HG03045 (cell line): ENCODE measurements at regions not wholly inside any gene's neighbourhood (a gene's known extent, or its start where the extent isn't known, plus 50 kb on each side); places are given as distances from the start of the nearest gene placed in this dataset.
"Not testable (repeated sequence)": the region's sequence is repeated elsewhere in the genome, so short reads cannot be mapped to it uniquely, and the experiment has no call there.

Source experiments
- ATAC-seq: cut with Tn5 transposase; IDR thresholded peaks from one replicate; pipeline ENCODE4 v1.9.1; 2021; ENCODE audit warnings: mild to moderate bottlenecking, moderate library complexity; ENCODE audit not compliant: unreplicated experiment

GRCh38 chr4:97132435-97132834, 1010.8 kb downstream of the STPG2 start:
- ATAC-seq, result no peak

- ATAC-seq, result no peak
Observed at GRCh38 chr4:97134456-97134855, 1008.8 kb downstream of the STPG2 start.

- no peak for ATAC-seq
Observed at GRCh38 chr4:97139791-97140190, 1003.5 kb downstream of the STPG2 start.

GRCh38 chr4:97140545-97140944, 1002.7 kb downstream of the STPG2 start:
- ATAC-seq, result no peak

- ATAC-seq, result not testable (repeated sequence)
Observed at GRCh38 chr4:97141332-97141731, 1001.9 kb downstream of the STPG2 start.

GRCh38 chr4:97142410-97142809, 1000.9 kb downstream of the STPG2 start:
- ATAC-seq, result no peak

GRCh38 chr4:97142893-97143292, 1000.4 kb downstream of the STPG2 start:
- ATAC-seq, result no peak

GRCh38 chr4:97144199-97144598, 999.1 kb downstream of the STPG2 start:
- ATAC-seq, result no peak

GRCh38 chr4:97150966-97151365, 992.3 kb downstream of the STPG2 start:
- no peak for ATAC-seq

- ATAC-seq, result no peak
Observed at GRCh38 chr4:97152149-97152548, 991.1 kb downstream of the STPG2 start.

- no peak for ATAC-seq
Observed at GRCh38 chr4:97153042-97153441, 990.2 kb downstream of the STPG2 start.

GRCh38 chr4:97159625-97160024, 983.7 kb downstream of the STPG2 start:
- no peak for ATAC-seq

- no peak for ATAC-seq
Observed at GRCh38 chr4:97185233-97185632, 958.0 kb downstream of the STPG2 start.

GRCh38 chr4:97197106-97197505, 946.2 kb downstream of the STPG2 start:
- ATAC-seq, result no peak

GRCh38 chr4:97208749-97209148, 934.5 kb downstream of the STPG2 start:
- ATAC-seq, result no peak

- ATAC-seq, result no peak
Observed at GRCh38 chr4:97215409-97215941, 927.8 kb downstream of the STPG2 start.

- no peak for ATAC-seq
Observed at GRCh38 chr4:97216046-97216445, 927.2 kb downstream of the STPG2 start.

GRCh38 chr4:97235521-97235920, 907.8 kb downstream of the STPG2 start:
- ATAC-seq, result no peak

- ATAC-seq, result no peak
Observed at GRCh38 chr4:97238956-97239666, 904.2 kb downstream of the STPG2 start.

- no peak for ATAC-seq
Observed at GRCh38 chr4:97239667-97239997, 903.6 kb downstream of the STPG2 start.

GRCh38 chr4:97252615-97253154, 890.6 kb downstream of the STPG2 start:
- ATAC-seq, result no peak

- ATAC-seq, result no peak
Observed at GRCh38 chr4:97262769-97263168, 880.5 kb downstream of the STPG2 start.

- no peak for ATAC-seq
Observed at GRCh38 chr4:97270051-97270450, 873.2 kb downstream of the STPG2 start.
